ENCODE measurements at regions not wholly inside any gene's neighbourhood (a gene's known extent, or its start where the extent isn't known, plus 50 kb on each side); places are given as distances from the start of the nearest gene placed in this dataset.

DNA sequence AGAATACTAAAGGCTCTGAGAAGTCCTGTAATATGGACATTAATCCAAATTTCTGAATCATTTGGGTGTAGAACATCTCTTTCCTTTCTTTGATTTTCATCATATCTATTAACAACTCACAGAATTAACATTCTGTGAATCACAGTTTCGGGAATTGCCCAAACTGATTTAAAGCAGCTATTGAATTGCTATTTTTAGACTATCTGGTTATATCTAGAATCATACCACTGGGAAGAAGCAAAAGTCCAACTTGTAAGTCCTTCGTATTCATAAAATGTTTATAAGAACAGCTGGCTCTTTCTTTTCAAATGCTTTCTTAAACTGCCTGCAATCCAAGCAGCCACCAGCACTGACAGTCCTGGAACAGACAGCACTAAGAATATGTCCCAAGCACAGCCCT is 733.0 kb downstream of the NTRK3 start:
- no peaks in the 10 kb centered on the region for H3K36me3 ChIP-seq (replicated peaks in 1 of 2; ENCODE audit: control insufficient read depth in 1 of 2, insufficient read depth in 2 of 2, low read length in 2 of 2)
- peaks cover 96% of the 10 kb centered on the region for H3K9me3 ChIP-seq (ENCODE audit: low read length)
- H3K9ac ChIP-seq (ENCODE audit: insufficient read depth, low read depth, low read length) = no peak overlapping the region
- no peaks in the 10 kb centered on the region for H3K79me2 ChIP-seq (ENCODE audit: insufficient read depth, low read length)
- CTCF ChIA-PET (ENCODE audit: low intra/inter-chr PET ratio, low total read pairs) = no interaction called here
- H4K20me1 ChIP-seq (ENCODE audit: insufficient read depth, low read length) = no peaks in the 10 kb centered on the region
- DNase-seq (ENCODE audit: low spot score) (no peak), ATAC-seq (no peak), FAIRE-seq (no peak)
- POLR2A ChIA-PET = no interaction called here
- no TSS peak for BruUV-seq (replicated peaks)
- H2AFZ ChIP-seq (ENCODE audit: low read length) = no peak overlapping the region
- 3% methylated on average over 2 of the region's 2 CpGs for WGBS (ENCODE audit: low lambda C conversion rate)
- H3K4me2 ChIP-seq (ENCODE audit: low read depth, low read length) = no peak overlapping the region
- H3K4me3 ChIP-seq (replicated peaks in 1 of 3; ENCODE audit: insufficient read depth in 1 of 3, low read depth in 2 of 3, low read length in 3 of 3) = no peak overlapping the region
- no peaks in the 10 kb centered on the region for H3K4me1 ChIP-seq (ENCODE audit: insufficient read depth, low read length)
- TF ChIP-seq RAD21 (CRISPR knock-in tag; IDR thresholded peaks at IDR 0.05) (no peak), ZBTB3 (CRISPR knock-in tag; IDR thresholded peaks at IDR 0.05; ENCODE audit: borderline replicate concordance, low read depth) (no peak)
- TF ChIP-seq, protein P1, sequence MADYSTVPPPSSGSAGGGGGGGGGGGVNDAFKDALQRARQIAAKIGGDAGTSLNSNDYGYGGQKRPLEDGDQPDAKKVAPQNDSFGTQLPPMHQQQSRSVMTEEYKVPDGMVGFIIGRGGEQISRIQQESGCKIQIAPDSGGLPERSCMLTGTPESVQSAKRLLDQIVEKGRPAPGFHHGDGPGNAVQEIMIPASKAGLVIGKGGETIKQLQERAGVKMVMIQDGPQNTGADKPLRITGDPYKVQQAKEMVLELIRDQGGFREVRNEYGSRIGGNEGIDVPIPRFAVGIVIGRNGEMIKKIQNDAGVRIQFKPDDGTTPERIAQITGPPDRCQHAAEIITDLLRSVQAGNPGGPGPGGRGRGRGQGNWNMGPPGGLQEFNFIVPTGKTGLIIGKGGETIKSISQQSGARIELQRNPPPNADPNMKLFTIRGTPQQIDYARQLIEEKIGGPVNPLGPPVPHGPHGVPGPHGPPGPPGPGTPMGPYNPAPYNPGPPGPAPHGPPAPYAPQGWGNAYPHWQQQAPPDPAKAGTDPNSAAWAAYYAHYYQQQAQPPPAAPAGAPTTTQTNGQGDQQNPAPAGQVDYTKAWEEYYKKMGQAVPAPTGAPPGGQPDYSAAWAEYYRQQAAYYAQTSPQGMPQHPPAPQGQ (CRISPR knock-in tag; IDR thresholded peaks at IDR 0.05; ENCODE audit: borderline replicate concordance) = no peak
- H3K27ac ChIP-seq (ENCODE audit: extremely low read length, insufficient read depth, low read length) = no peak overlapping the region
- in situ Hi-C loops (cut with HindIII; ENCODE audit: extremely low pct_ligation_motif_present, low pct_unique_long_range_greater_than_20kb) = no loop called here
- no peaks in the 10 kb centered on the region for H3K27me3 ChIP-seq (ENCODE audit: control insufficient read depth in 1 of 2, insufficient read depth in 2 of 2, low read length in 2 of 2)
- intact Hi-C loops (cut with micrococcal nuclease; ENCODE audit: unreplicated experiment) = no loop called here

DNA sequence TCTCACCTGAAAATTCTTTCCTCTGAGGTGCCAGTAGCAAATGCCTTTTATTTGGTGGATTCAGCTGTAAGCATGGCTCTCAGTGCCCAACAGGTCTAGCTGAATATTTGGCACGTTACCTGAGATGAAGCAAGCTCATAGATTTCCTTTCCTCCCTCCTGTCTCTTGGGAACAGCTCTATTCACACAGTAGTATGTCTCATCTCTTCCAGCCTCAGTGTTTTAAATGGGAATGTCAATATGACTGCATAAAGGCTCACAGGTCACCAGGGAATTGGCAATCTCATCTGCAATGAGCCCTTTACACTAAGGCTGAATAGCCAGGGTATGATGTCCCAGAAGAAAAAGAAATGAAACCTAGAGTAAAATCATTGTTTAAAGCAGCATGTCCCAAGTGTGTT is 733.5 kb downstream of the NTRK3 start:
- Histone ChIP-seq H3K4me2 (ENCODE audit: low read depth, low read length) (no peak overlapping the region), H3K4me3 (replicated peaks in 1 of 3; ENCODE audit: insufficient read depth in 1 of 3, low read depth in 2 of 3, low read length in 3 of 3) (no peak overlapping the region), H3K27ac (ENCODE audit: extremely low read length, insufficient read depth, low read length) (no peak overlapping the region), H3K9me3 (ENCODE audit: low read length) (peaks cover 95% of the 10 kb centered on the region), H2AFZ (ENCODE audit: low read length) (no peak overlapping the region), H3K36me3 (replicated peaks in 1 of 2; ENCODE audit: control insufficient read depth in 1 of 2, insufficient read depth in 2 of 2, low read length in 2 of 2) (no peaks in the 10 kb centered on the region), H3K79me2 (ENCODE audit: insufficient read depth, low read length) (no peaks in the 10 kb centered on the region), H3K27me3 (ENCODE audit: control insufficient read depth in 1 of 2, insufficient read depth in 2 of 2, low read length in 2 of 2) (no peaks in the 10 kb centered on the region), H4K20me1 (ENCODE audit: insufficient read depth, low read length) (no peaks in the 10 kb centered on the region), H3K9ac (ENCODE audit: insufficient read depth, low read depth, low read length) (no peak overlapping the region), H3K4me1 (ENCODE audit: insufficient read depth, low read length) (no peaks in the 10 kb centered on the region)
- intact Hi-C loops (cut with micrococcal nuclease; ENCODE audit: unreplicated experiment) (no loop called here), in situ Hi-C loops (cut with HindIII; ENCODE audit: extremely low pct_ligation_motif_present, low pct_unique_long_range_greater_than_20kb) (no loop called here)
- ATAC-seq (no peak), DNase-seq (ENCODE audit: low spot score) (no peak), FAIRE-seq (no peak)
- POLR2A ChIA-PET = no interaction called here
- no TSS peak for BruUV-seq (replicated peaks)
- CTCF ChIA-PET (ENCODE audit: low intra/inter-chr PET ratio, low total read pairs) = no interaction called here
- 5% methylated on average over 1 of the region's 1 CpG for WGBS (ENCODE audit: low lambda C conversion rate)
- TF ChIP-seq, protein P2, sequence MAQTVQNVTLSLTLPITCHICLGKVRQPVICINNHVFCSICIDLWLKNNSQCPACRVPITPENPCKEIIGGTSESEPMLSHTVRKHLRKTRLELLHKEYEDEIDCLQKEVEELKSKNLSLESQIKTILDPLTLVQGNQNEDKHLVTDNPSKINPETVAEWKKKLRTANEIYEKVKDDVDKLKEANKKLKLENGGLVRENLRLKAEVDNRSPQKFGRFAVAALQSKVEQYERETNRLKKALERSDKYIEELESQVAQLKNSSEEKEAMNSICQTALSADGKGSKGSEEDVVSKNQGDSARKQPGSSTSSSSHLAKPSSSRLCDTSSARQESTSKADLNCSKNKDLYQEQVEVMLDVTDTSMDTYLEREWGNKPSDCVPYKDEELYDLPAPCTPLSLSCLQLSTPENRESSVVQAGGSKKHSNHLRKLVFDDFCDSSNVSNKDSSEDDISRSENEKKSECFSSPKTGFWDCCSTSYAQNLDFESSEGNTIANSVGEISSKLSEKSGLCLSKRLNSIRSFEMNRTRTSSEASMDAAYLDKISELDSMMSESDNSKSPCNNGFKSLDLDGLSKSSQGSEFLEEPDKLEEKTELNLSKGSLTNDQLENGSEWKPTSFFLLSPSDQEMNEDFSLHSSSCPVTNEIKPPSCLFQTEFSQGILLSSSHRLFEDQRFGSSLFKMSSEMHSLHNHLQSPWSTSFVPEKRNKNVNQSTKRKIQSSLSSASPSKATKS (CRISPR knock-in tag; IDR thresholded peaks at IDR 0.05) = no peak
- no peak for TF ChIP-seq GLI4 (CRISPR knock-in tag; IDR thresholded peaks at IDR 0.05; ENCODE audit: borderline replicate concordance)
- no peak for TF ChIP-seq ZNF772 (CRISPR knock-in tag; IDR thresholded peaks at IDR 0.05)
- TF ChIP-seq, protein P3, sequence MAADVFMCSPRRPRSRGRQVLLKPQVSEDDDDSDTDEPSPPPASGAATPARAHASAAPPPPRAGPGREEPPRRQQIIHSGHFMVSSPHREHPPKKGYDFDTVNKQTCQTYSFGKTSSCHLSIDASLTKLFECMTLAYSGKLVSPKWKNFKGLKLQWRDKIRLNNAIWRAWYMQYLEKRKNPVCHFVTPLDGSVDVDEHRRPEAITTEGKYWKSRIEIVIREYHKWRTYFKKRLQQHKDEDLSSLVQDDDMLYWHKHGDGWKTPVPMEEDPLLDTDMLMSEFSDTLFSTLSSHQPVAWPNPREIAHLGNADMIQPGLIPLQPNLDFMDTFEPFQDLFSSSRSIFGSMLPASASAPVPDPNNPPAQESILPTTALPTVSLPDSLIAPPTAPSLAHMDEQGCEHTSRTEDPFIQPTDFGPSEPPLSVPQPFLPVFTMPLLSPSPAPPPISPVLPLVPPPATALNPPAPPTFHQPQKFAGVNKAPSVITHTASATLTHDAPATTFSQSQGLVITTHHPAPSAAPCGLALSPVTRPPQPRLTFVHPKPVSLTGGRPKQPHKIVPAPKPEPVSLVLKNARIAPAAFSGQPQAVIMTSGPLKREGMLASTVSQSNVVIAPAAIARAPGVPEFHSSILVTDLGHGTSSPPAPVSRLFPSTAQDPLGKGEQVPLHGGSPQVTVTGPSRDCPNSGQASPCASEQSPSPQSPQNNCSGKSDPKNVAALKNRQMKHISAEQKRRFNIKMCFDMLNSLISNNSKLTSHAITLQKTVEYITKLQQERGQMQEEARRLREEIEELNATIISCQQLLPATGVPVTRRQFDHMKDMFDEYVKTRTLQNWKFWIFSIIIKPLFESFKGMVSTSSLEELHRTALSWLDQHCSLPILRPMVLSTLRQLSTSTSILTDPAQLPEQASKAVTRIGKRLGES (CRISPR knock-in tag; IDR thresholded peaks at IDR 0.05; ENCODE audit: borderline replicate concordance) = no peak
- no peak for TF ChIP-seq JARID2 (CRISPR knock-in tag; IDR thresholded peaks at IDR 0.05; ENCODE audit: insufficient replicate concordance)
- TF ChIP-seq, protein P4, sequence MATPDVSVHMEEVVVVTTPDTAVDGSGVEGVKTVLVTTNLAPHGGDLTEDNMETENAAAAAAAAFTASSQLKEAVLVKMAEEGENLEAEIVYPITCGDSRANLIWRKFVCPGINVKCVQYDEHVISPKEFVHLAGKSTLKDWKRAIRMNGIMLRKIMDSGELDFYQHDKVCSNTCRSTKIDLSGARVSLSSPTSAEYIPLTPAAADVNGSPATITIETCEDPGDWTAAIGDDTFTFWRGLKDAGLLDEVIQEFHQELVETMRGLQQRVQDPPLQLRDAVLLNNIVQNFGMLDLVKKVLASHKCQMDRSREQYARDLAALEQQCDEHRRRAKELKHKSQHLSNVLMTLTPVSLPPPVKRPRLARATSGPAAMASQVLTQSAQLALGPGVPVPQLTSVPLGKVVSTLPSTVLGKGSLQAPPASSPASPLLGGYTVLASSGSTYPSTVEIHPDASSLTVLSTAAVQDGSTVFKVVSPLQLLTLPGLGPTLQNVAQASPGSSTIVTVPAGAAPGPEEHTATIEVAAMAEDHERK (CRISPR knock-in tag; IDR thresholded peaks at IDR 0.05; ENCODE audit: low read depth) = no peak
- no peak for TF ChIP-seq ZNF790 (CRISPR knock-in tag; IDR thresholded peaks at IDR 0.05; ENCODE audit: borderline replicate concordance)

Measured in HepG2 (cell line).